ENCODE measurements at regions not wholly inside any gene's neighbourhood (a gene's known extent, or its start where the extent isn't known, plus 50 kb on each side); places are given as distances from the start of the nearest gene placed in this dataset.
"Not testable (repeated sequence)": the region's sequence is repeated elsewhere in the genome, so short reads cannot be mapped to it uniquely, and the experiment has no call there.

- no peaks in the 10 kb centered on the region for H3K36me3 ChIP-seq (ENCODE audit: control insufficient read depth, insufficient read depth, low read length)
- no peak overlapping the region for H3K4me3 ChIP-seq (ENCODE audit: extremely low read depth, insufficient read depth, low read length, poor library complexity, severe bottlenecking)
- H3K4me1 ChIP-seq (ENCODE audit: control insufficient read depth, insufficient read depth, low read length, poor library complexity, severe bottlenecking), result no peaks in the 10 kb centered on the region
- H3K27ac ChIP-seq (ENCODE audit: low read depth, low read length, severe bottlenecking), result no peak overlapping the region
- WGBS, 2 experiments (ENCODE audit: insufficient coverage in 2 of 2), result no CpG with 5 or more reads among the region's 2 CpGs
- no peaks in the 10 kb centered on the region for H3K9me3 ChIP-seq (ENCODE audit: control insufficient read depth, low read length)
Measured at GRCh38 chr10:15428681-15429080, 57.6 kb upstream of the FAM171A1 start.

GRCh38 chr10:15427843-15428414, 56.8 kb upstream of the FAM171A1 start:
- no peaks in the 10 kb centered on the region for H3K36me3 ChIP-seq (ENCODE audit: control insufficient read depth, insufficient read depth, low read length)
- H3K27ac ChIP-seq (ENCODE audit: low read depth, low read length, severe bottlenecking), result no peak overlapping the region
- H3K9me3 ChIP-seq (ENCODE audit: control insufficient read depth, low read length), result no peaks in the 10 kb centered on the region
- H3K4me1 ChIP-seq (ENCODE audit: control insufficient read depth, insufficient read depth, low read length, poor library complexity, severe bottlenecking), result no peaks in the 10 kb centered on the region
- H3K4me3 ChIP-seq (ENCODE audit: extremely low read depth, insufficient read depth, low read length, poor library complexity, severe bottlenecking), result no peak overlapping the region
- WGBS, 2 experiments (ENCODE audit: insufficient coverage in 2 of 2), result no CpG with 5 or more reads among the region's 5 CpGs

- Histone ChIP-seq H3K9me3 (ENCODE audit: control insufficient read depth, low read length) (no peaks in the 10 kb centered on the region), H3K36me3 (ENCODE audit: control insufficient read depth, insufficient read depth, low read length) (no peaks in the 10 kb centered on the region), H3K4me3 (ENCODE audit: extremely low read depth, insufficient read depth, low read length, poor library complexity, severe bottlenecking) (no peak overlapping the region), H3K4me1 (ENCODE audit: control insufficient read depth, insufficient read depth, low read length, poor library complexity, severe bottlenecking) (no peaks in the 10 kb centered on the region), H3K27ac (ENCODE audit: low read depth, low read length, severe bottlenecking) (no peak overlapping the region)
- WGBS, 2 experiments (ENCODE audit: insufficient coverage in 2 of 2), result 96 to 97% methylated on average over 8 to 14 of the region's 15 CpGs
Measured at GRCh38 chr10:15426558-15426957, 55.5 kb upstream of the FAM171A1 start.

- Histone ChIP-seq H3K4me1 (ENCODE audit: control insufficient read depth, insufficient read depth, low read length, poor library complexity, severe bottlenecking) (no peaks in the 10 kb centered on the region), H3K36me3 (ENCODE audit: control insufficient read depth, insufficient read depth, low read length) (no peaks in the 10 kb centered on the region), H3K9me3 (ENCODE audit: control insufficient read depth, low read length) (no peaks in the 10 kb centered on the region), H3K27ac (ENCODE audit: low read depth, low read length, severe bottlenecking) (no peak overlapping the region), H3K4me3 (ENCODE audit: extremely low read depth, insufficient read depth, low read length, poor library complexity, severe bottlenecking) (no peak overlapping the region)
- 95 to 96% methylated on average over 14 to 21 of the region's 29 CpGs for WGBS, 2 experiments (ENCODE audit: insufficient coverage in 2 of 2)
Measured at GRCh38 chr10:15426115-15426514, 55.0 kb upstream of the FAM171A1 start.

GRCh38 chr10:15421875-15422274, 50.8 kb upstream of the FAM171A1 start:
- H3K9me3 ChIP-seq (ENCODE audit: control insufficient read depth, low read length); H3K4me1 ChIP-seq (ENCODE audit: control insufficient read depth, insufficient read depth, low read length, poor library complexity, severe bottlenecking); H3K36me3 ChIP-seq (ENCODE audit: control insufficient read depth, insufficient read depth, low read length); H3K4me3 ChIP-seq (ENCODE audit: extremely low read depth, insufficient read depth, low read length, poor library complexity, severe bottlenecking); H3K27ac ChIP-seq (ENCODE audit: low read depth, low read length, severe bottlenecking): not testable (repeated sequence)
- 100% methylated on average over 1 of the region's 4 CpGs; no CpG with 5 or more reads in 1 of the 2 experiments for whole genome bisulfite sequencing, 2 experiments (ENCODE audit: insufficient coverage in 2 of 2)

Data from mesodermal cell (in vitro differentiated cells).